ENCODE measurements at regions not wholly inside any gene's neighbourhood (a gene's known extent, or its start where the extent isn't known, plus 50 kb on each side); places are given as distances from the start of the nearest gene placed in this dataset.

- Histone ChIP-seq H3K36me3 (ENCODE audit: control insufficient read depth, insufficient read depth, low read length) (no peaks in the 10 kb centered on the region), H3K27me3 (ENCODE audit: control insufficient read depth, insufficient read depth, low read length) (no peaks in the 10 kb centered on the region), H3K4me3 (ENCODE audit: low read depth, low read length) (no peak overlapping the region)
- TF ChIP-seq CTCF (IDR thresholded peaks at IDR 0.05; ENCODE audit: insufficient read depth, low read length, severe bottlenecking), result no peak
- no peak for DNase-seq (ENCODE audit: low read depth)
- no peak for FAIRE-seq
These were observed 153.9 kb downstream of the CEP135 start for GRCh38 chr4:56102601-56103000.

DNA sequence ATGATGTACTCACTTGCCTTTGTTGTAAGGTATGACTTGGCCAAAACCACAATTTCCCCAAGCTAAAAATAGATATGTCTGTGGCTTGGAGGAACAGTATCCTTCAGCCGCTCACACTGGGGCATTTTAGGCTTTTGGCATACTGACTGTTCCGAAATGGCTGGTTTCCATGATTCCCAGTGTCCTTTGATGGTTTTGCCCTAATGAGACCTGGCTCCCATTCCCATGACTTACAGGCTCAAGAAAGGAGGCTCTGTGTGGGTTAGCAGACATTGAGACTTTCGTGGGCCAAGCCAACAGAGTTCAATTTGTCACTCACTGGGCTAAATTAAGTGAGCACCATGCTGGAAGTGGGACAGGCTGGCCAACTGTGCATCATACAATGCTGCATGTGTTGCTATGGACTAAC lies 150.6 kb downstream of the CEP135 start:
- no peak for TF ChIP-seq CTCF (IDR thresholded peaks at IDR 0.05; ENCODE audit: insufficient read depth, low read length, severe bottlenecking)
- Histone ChIP-seq H3K27me3 (ENCODE audit: control insufficient read depth, insufficient read depth, low read length) (no peaks in the 10 kb centered on the region), H3K36me3 (ENCODE audit: control insufficient read depth, insufficient read depth, low read length) (no peaks in the 10 kb centered on the region), H3K4me3 (ENCODE audit: low read depth, low read length) (no peak overlapping the region)
- peak; percentile 15 for DNase-seq (ENCODE audit: low read depth)
- FAIRE-seq, result no peak

- FAIRE-seq, result no peak
- H3K27me3 ChIP-seq (ENCODE audit: control insufficient read depth, insufficient read depth, low read length), result no peaks in the 10 kb centered on the region
These were observed 144.8 kb downstream of the CEP135 start for GRCh38 chr4:56093576-56093975.

DNA sequence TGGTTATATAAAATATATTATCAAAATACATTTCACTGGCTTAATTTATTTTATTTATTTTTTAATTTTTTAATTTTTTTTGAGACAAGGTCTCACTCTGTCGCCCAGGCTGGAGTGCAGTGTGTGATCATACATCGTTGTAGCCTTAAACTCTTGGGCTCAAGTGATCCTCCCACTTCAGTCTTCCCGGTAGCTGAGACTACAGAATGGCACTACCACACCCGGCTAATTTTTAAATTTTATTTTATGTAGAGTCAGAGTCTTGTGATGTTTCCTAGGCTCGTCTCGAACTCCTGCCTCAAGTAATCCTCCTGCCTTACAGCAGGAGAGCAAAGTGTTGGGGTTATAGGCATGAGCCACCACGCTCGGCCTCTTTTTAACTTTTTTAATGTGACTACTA lies 143.8 kb downstream of the CEP135 start:
- no peak for DNase-seq (ENCODE audit: low read depth)
- no peaks in the 10 kb centered on the region for H3K27me3 ChIP-seq (ENCODE audit: control insufficient read depth, insufficient read depth, low read length)
- no peaks in the 10 kb centered on the region for H3K36me3 ChIP-seq (ENCODE audit: control insufficient read depth, insufficient read depth, low read length)
- FAIRE-seq, result no peak
- H3K4me3 ChIP-seq (ENCODE audit: low read depth, low read length), result no peak overlapping the region
- no peak for TF ChIP-seq CTCF (IDR thresholded peaks at IDR 0.05; ENCODE audit: insufficient read depth, low read length, severe bottlenecking)

More at GRCh38 chr4:56093576-56093975, 144.8 kb downstream of the CEP135 start:
- Histone ChIP-seq H3K36me3 (ENCODE audit: control insufficient read depth, insufficient read depth, low read length) (no peaks in the 10 kb centered on the region), H3K4me3 (ENCODE audit: low read depth, low read length) (no peak overlapping the region)
- TF ChIP-seq CTCF (IDR thresholded peaks at IDR 0.05; ENCODE audit: insufficient read depth, low read length, severe bottlenecking), result no peak
- no peak for DNase-seq (ENCODE audit: low read depth)

DNA sequence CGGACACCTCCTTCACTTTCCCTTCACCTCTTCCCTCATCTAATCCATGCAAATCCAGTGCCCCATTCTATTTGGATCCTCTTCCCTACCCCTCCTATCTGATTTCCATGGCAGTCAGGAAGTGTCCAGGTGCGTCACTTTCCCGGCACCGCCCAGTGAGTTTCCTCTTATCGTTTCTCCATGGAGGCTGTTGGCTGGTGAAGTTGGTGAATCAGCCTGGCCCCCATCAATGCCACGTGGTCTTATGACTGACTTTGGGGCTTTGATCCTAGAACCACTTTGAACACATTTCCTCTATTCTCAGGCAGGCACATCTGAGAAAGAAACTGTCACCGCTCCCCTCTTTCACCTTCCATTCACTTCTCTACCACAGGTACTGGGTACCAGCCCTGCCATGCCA lies 137.8 kb downstream of the CEP135 start:
- Histone ChIP-seq H3K36me3 (ENCODE audit: control insufficient read depth, insufficient read depth, low read length) (no peaks in the 10 kb centered on the region), H3K4me3 (ENCODE audit: low read depth, low read length) (no peak overlapping the region), H3K27me3 (ENCODE audit: control insufficient read depth, insufficient read depth, low read length) (peaks cover 2% of the 10 kb centered on the region)
- FAIRE-seq (no peak), DNase-seq (ENCODE audit: low read depth) (no peak)
- no peak for TF ChIP-seq CTCF (IDR thresholded peaks at IDR 0.05; ENCODE audit: insufficient read depth, low read length, severe bottlenecking)

DNA sequence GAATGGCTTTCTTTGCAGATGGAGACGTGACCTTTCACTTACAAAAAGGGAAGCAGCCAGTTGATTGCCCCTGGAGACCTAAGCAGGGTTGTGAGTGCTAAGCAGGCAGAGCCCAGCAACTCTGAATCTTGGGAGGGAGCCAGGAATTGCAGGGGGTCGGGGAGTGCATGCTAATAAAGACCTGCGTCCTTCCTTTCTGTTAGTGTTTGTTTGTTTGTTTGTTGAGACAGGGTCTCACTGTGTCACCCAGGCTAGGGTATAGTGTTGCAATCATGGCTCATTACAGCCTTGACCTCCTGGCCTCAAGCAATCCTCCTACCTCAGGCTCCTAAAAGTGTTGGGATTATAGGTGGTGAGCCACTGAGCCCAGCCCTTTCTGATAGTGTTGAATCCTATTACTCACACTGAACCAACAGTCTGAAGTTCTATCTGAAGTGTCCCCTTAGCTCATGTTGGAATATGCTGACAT lies 137.4 kb downstream of the CEP135 start:
- no peak for TF ChIP-seq CTCF (IDR thresholded peaks at IDR 0.05; ENCODE audit: insufficient read depth, low read length, severe bottlenecking)
- FAIRE-seq (no peak), DNase-seq (ENCODE audit: low read depth) (no peak)
- Histone ChIP-seq H3K4me3 (ENCODE audit: low read depth, low read length) (no peak overlapping the region), H3K36me3 (ENCODE audit: control insufficient read depth, insufficient read depth, low read length) (no peaks in the 10 kb centered on the region), H3K27me3 (ENCODE audit: control insufficient read depth, insufficient read depth, low read length) (peaks cover 2% of the 10 kb centered on the region)
